HFF-Myc (cell line): ENCODE measurements at regions not wholly inside any gene's neighbourhood (a gene's known extent, or its start where the extent isn't known, plus 50 kb on each side); places are given as distances from the start of the nearest gene placed in this dataset.

Experiments
- DNase-seq: peaks from one replicate; pipeline ENCODE4 v3.0.0-alpha.2; 2011; ENCODE audit warnings: low read depth; ENCODE audit errors: extremely low read depth
- H3K4me3 ChIP-seq: replicated peaks from 2 replicates; pipeline ENCODE4 v1.5.1; 2011; ENCODE audit warnings: low read depth, mild to moderate bottlenecking, control low read depth, low read length
- CTCF ChIP-seq: IDR thresholded peaks from 2 replicates; pipeline ENCODE4 v1.5.1; 2012; ENCODE audit warnings: mild to moderate bottlenecking, low read depth, low read length, control low read depth; ENCODE audit errors: missing control alignments

DNA sequence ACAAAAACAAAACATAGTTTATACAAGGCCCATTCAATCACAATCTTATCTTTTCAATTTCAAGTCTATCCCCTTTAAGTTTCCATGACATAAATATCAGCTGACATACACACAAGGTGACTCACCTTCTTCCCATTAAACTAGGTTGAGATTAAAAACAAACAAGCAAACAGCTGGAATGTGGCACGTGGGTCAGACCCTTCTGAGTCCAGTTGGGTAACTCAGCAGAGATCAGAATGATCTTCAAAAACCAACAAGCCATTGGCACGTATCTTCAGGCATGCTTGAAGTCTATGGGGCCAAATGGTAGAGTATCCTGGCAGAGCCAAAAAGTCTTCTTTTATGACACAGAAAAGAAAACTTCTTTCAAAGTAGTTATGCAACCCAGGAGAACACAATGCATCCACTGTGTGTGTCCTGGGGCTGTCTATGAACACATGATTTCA lies 603.5 kb upstream of the CITED2 start:
- H3K4me3 ChIP-seq = no peak overlapping the region
- TF ChIP-seq CTCF = no peak
- DNase-seq = no peak

- no peak for TF ChIP-seq CTCF
- no peak for DNase-seq
- H3K4me3 ChIP-seq = no peak overlapping the region
These were observed 599.4 kb upstream of the CITED2 start for GRCh38 chr6:139973669-139974344.

DNA sequence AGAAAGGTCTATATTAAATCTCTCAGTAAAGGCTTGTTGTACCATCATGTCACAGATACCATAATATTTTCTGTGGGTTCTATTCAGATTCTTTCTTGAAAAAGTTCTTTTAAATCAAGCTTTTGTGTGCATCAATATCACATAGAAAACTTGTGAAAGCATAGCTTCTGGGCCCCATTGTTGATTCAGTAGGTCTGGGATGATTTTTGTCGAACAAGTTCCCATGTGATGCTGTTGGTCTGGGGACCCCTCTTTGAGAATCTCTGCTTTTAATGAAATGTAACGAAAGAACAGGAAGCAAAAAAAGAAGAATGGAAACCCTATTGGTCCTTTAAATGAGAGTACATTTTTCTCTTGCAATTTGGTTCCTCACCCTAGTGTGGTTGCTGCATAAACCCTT lies 597.7 kb upstream of the CITED2 start:
- DNase-seq = no peak
- no peak overlapping the region for H3K4me3 ChIP-seq
- TF ChIP-seq CTCF = no peak

DNA sequence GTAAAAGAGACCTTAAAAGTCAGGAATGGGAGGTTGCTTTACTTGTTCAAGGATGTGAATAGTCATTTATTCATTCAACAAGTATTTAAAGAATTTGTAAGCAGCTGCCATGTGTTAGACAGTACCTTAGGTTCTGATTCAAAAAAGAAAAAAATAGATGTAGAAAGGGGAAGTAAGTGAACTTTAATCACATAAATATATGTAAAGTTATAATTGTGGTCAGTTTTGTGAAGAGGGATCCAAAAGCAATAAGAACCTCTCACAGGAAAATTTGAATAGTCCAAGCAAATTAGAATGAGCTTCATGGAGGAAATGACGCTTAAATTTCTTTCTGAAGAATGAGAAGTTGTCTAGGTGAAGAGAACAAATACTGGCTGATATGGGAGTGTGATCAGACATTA lies 596.1 kb upstream of the CITED2 start:
- no peak overlapping the region for H3K4me3 ChIP-seq
- no peak for DNase-seq
- no peak for TF ChIP-seq CTCF

GRCh38 chr6:139967497-139967896 lies 593.0 kb upstream of the CITED2 start:
- H3K4me3 ChIP-seq = no peak overlapping the region
- no peak for TF ChIP-seq CTCF
- DNase-seq = no peak

- no peak overlapping the region for H3K4me3 ChIP-seq
- no peak for DNase-seq
- no peak for TF ChIP-seq CTCF
These were observed 590.9 kb upstream of the CITED2 start for GRCh38 chr6:139965393-139965792.

- DNase-seq = no peak
- no peak overlapping the region for H3K4me3 ChIP-seq
- no peak for TF ChIP-seq CTCF
These were observed 590.3 kb upstream of the CITED2 start for GRCh38 chr6:139964737-139965136.
